Endothelial cell of umbilical vein (primary cell): ENCODE measurements at regions not wholly inside any gene's neighbourhood (a gene's known extent, or its start where the extent isn't known, plus 50 kb on each side); places are given as distances from the start of the nearest gene placed in this dataset.

Experiments
- BruUV-seq: library from RNA; stranded (reverse); fragments of 400-500 nt; replicated peaks from 2 replicates; lab custom pipeline; 2021; lab: Mats Ljungman, UMichigan
- CTCF ChIA-PET: fragments of 300-600, 350-600 bp; sonication (Branson Sonifier 250); formaldehyde crosslinking; loops from one replicate; lab custom pipeline; 2021; ENCODE audit warnings: antibody characterized with exemption, inconsistent platforms; lab: Charles Lee
- POLR2A ChIA-PET: fragments of 300-600, 350-600 bp; sonication (Branson Sonifier 250); formaldehyde crosslinking; loops from one replicate; lab custom pipeline; 2021; ENCODE audit warnings: antibody characterized with exemption, inconsistent platforms; lab: Charles Lee
- DNase-seq: peaks from one replicate; pipeline ENCODE4 v3.0.0-alpha.2; 2011; ENCODE audit warnings: low read depth, low spot score
- FAIRE-seq: peaks from 2 replicates; lab custom pipeline; 2011; peaks lifted over from hg19 to GRCh38; lab: Jason Lieb, UNC
- H2AFZ ChIP-seq: 2 replicates; pipeline ENCODE4 v1.6.0; 2012; ENCODE audit warnings: low read depth, low read length, control low read depth, inconsistent platforms
- H3K27ac ChIP-seq: 2 replicates; pipeline ENCODE4 v1.5.1; 2011; ENCODE audit warnings: low read depth, mild to moderate bottlenecking, control low read depth, low read length, moderate library complexity; ENCODE audit not compliant: insufficient read depth
- H3K27me3 ChIP-seq, 2 experiments: 2 replicates each; pipeline versions ENCODE4 v1.6.0 to v1.6.1; 2011; ENCODE audit warnings: low read length in 2 of 2, mixed read lengths in 1 of 2; ENCODE audit not compliant: control insufficient read depth in 2 of 2, insufficient read depth in 2 of 2
- H3K36me3 ChIP-seq, 2 experiments: 2 replicates in 1 of 2; 3 replicates in 1 of 2; pipeline ENCODE4 v1.5.1; 2011; ENCODE audit warnings: low read length in 2 of 2, mild to moderate bottlenecking in 1 of 2, moderate library complexity in 1 of 2; ENCODE audit not compliant: control insufficient read depth in 2 of 2, insufficient read depth in 2 of 2; ENCODE audit errors: extremely low read depth in 1 of 2
- H3K4me1 ChIP-seq: 3 replicates; pipeline ENCODE4 v1.5.1; 2011; ENCODE audit warnings: mild to moderate bottlenecking, low read length; ENCODE audit not compliant: control insufficient read depth, insufficient read depth; ENCODE audit errors: extremely low read depth
- H3K4me2 ChIP-seq: 2 replicates; pipeline ENCODE4 v1.6.1; 2011; ENCODE audit warnings: low read length, control low read depth, mixed read lengths; ENCODE audit not compliant: insufficient read depth
- H3K4me3 ChIP-seq, 3 experiments: fragments of 200-600 bp in 1 of 3; sonication (generic), shearing (Covaris generic) in 1 of 3; replicated peaks in 1 of 3; 2 replicates each; pipeline ENCODE4 v1.5.1; 2011 to 2016; ENCODE audit warnings: control low read depth in 3 of 3, low read length in 3 of 3, mild to moderate bottlenecking in 2 of 3, inconsistent platforms in 1 of 3, low read depth in 1 of 3, moderate library complexity in 1 of 3; ENCODE audit not compliant: insufficient read depth in 1 of 3
- H3K79me2 ChIP-seq: 2 replicates; pipeline ENCODE4 v1.6.0; 2012; ENCODE audit warnings: low read length, inconsistent platforms; ENCODE audit not compliant: control insufficient read depth, insufficient read depth
- H3K9ac ChIP-seq: replicated peaks from 2 replicates; pipeline ENCODE3; 2011; ENCODE audit warnings: low read length, control low read depth; ENCODE audit not compliant: insufficient read depth; ENCODE audit errors: extremely low read depth
- H3K9me1 ChIP-seq: replicated peaks from 3 replicates; pipeline ENCODE4 v1.6.0; 2011; ENCODE audit warnings: mild to moderate bottlenecking, low read length; ENCODE audit not compliant: control insufficient read depth, insufficient read depth; ENCODE audit errors: extremely low read depth
- H3K9me3 ChIP-seq: replicated peaks from 2 replicates; pipeline ENCODE4 v1.5.1; 2012; ENCODE audit warnings: low read length, inconsistent platforms; ENCODE audit not compliant: control insufficient read depth, insufficient read depth
- H4K20me1 ChIP-seq: replicated peaks from 2 replicates; pipeline ENCODE3; 2011; ENCODE audit warnings: mild to moderate bottlenecking, low read length; ENCODE audit not compliant: control insufficient read depth, insufficient read depth; ENCODE audit errors: extremely low read depth
- EZH2 ChIP-seq: IDR thresholded peaks from 2 replicates; pipeline ENCODE4 v1.6.1; 2012; ENCODE audit warnings: borderline replicate concordance, low read depth, mild to moderate bottlenecking, moderate library complexity, low read length, inconsistent platforms; ENCODE audit not compliant: severe bottlenecking
- FOS ChIP-seq: IDR thresholded peaks from 2 replicates; pipeline ENCODE4 v1.6.1; 2011; ENCODE audit warnings: mild to moderate bottlenecking, low read length, moderate library complexity, borderline replicate concordance; ENCODE audit not compliant: insufficient read depth
- GATA2 ChIP-seq: IDR thresholded peaks from 2 replicates; pipeline ENCODE4 v1.7.0; 2011; ENCODE audit warnings: low read depth, mild to moderate bottlenecking, moderate library complexity, mixed read lengths, low read length; ENCODE audit not compliant: insufficient read length, insufficient read depth
- JUN ChIP-seq: IDR thresholded peaks from 2 replicates; pipeline ENCODE4 v1.6.1; 2011; ENCODE audit warnings: borderline replicate concordance, low read depth; ENCODE audit not compliant: insufficient read length, insufficient read depth
- MYC ChIP-seq: IDR thresholded peaks from one replicate; pipeline ENCODE4 v1.6.1; 2011; ENCODE audit warnings: mild to moderate bottlenecking, low read depth, low read length
- POLR2A ChIP-seq: IDR thresholded peaks from 2 replicates; pipeline ENCODE4 v1.6.1; 2012; ENCODE audit warnings: low read depth, mild to moderate bottlenecking, control low read depth, low read length
- POLR2AphosphoS5 ChIP-seq: IDR thresholded peaks from 2 replicates; pipeline ENCODE4 v1.6.1; 2012; ENCODE audit warnings: low read depth, mild to moderate bottlenecking, control low read depth, low read length, moderate library complexity; ENCODE audit not compliant: insufficient read depth
- dilution Hi-C: fragments of 300-500 bp; cut with MboI; formaldehyde crosslinking; loops from one replicate; pipeline ENCODE4 v1.15.0; 2019; ENCODE audit warnings: low sequenced_read_pairs; ENCODE audit not compliant: extremely low pct_ligation_motif_present
- intact Hi-C: fragments of 100-400 bp; cut with micrococcal nuclease; formaldehyde crosslinking; loops from one replicate; pipeline ENCODE4 v1.10.0; 2022
- TF ChIP-seq, protein P1 (sequence below): IDR thresholded peaks from 2 replicates; pipeline ENCODE4 v1.6.1; 2011; ENCODE audit not compliant: insufficient read depth, insufficient read length
- TF ChIP-seq, protein P2 (sequence below), 2 donors: IDR thresholded peaks; 1 replicate in 1 of 2; 2 replicates in 1 of 2; pipeline ENCODE4 v1.5.1; 2011; ENCODE audit warnings: low read length in 2 of 2, mild to moderate bottlenecking in 2 of 2, moderate library complexity in 2 of 2, control low read depth in 1 of 2, inconsistent platforms in 1 of 2, low read depth in 1 of 2; ENCODE audit not compliant: insufficient read depth in 1 of 2; ENCODE audit errors: extremely low read depth in 1 of 2

DNA sequence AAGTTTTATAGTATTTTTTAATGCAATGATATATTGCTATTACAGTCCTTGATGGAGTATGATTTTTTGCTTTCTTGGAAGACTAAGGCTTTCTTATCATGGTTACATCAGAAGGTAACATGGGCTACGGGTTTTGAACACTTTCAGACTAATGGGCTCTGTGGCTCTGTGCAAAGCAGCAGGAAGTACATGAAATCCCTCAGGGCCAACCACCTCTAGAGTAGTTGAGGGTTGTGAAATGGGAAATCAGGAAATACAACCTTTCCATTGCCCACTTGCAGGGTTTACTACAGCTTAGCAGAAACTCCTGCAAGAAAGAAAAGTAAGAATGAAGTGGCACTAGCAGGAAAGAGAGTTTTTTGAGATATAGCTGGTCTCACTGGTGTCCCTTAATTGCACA, 853.5 kb downstream of the KCNMA1 start:
- FAIRE-seq = no peak
- TF ChIP-seq FOS (no peak), EZH2 (no peak), POLR2AphosphoS5 (no peak), GATA2 (no peak), JUN (no peak), MYC (no peak), POLR2A (no peak)
- TF ChIP-seq, protein P1, sequence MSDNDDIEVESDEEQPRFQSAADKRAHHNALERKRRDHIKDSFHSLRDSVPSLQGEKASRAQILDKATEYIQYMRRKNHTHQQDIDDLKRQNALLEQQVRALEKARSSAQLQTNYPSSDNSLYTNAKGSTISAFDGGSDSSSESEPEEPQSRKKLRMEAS = no peak
- TF ChIP-seq, protein P2, sequence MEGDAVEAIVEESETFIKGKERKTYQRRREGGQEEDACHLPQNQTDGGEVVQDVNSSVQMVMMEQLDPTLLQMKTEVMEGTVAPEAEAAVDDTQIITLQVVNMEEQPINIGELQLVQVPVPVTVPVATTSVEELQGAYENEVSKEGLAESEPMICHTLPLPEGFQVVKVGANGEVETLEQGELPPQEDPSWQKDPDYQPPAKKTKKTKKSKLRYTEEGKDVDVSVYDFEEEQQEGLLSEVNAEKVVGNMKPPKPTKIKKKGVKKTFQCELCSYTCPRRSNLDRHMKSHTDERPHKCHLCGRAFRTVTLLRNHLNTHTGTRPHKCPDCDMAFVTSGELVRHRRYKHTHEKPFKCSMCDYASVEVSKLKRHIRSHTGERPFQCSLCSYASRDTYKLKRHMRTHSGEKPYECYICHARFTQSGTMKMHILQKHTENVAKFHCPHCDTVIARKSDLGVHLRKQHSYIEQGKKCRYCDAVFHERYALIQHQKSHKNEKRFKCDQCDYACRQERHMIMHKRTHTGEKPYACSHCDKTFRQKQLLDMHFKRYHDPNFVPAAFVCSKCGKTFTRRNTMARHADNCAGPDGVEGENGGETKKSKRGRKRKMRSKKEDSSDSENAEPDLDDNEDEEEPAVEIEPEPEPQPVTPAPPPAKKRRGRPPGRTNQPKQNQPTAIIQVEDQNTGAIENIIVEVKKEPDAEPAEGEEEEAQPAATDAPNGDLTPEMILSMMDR (IDR thresholded peaks at IDR 0.05; ENCODE audit: extremely low read depth in 1 of 2, insufficient read depth in 1 of 2, low read depth in 1 of 2, low read length in 2 of 2) = no peak
- POLR2A ChIA-PET = no interaction called here
- Histone ChIP-seq H3K9ac (no peak overlapping the region), H2AFZ (no peak overlapping the region), H3K4me1 (no peaks in the 10 kb centered on the region), H3K9me1 (no peaks in the 10 kb centered on the region), H4K20me1 (no peaks in the 10 kb centered on the region), H3K36me3 (no peaks in the 10 kb centered on the region), H3K27ac (no peak overlapping the region), H3K9me3 (no peaks in the 10 kb centered on the region), H3K79me2 (no peaks in the 10 kb centered on the region), H3K27me3 (no peaks in the 10 kb centered on the region), H3K4me2 (no peak overlapping the region), H3K4me3 (no peak overlapping the region)
- intact Hi-C loops = no loop called here
- dilution Hi-C loops = no loop called here
- CTCF ChIA-PET = no interaction called here
- DNase-seq = no peak
- no TSS peak for BruUV-seq
